Panc1 (cell line): ENCODE measurements at regions not wholly inside any gene's neighbourhood (a gene's known extent, or its start where the extent isn't known, plus 50 kb on each side); places are given as distances from the start of the nearest gene placed in this dataset.

Experiments
- ATAC-seq: fragments of 200-7000 bp; cut with Tn5 transposase; 2 replicates; pipeline ENCODE4 v1.9.1; 2020; ENCODE audit warnings: mild to moderate bottlenecking, moderate library complexity
- BruUV-seq: library from RNA; stranded (reverse); fragments of 400-500 nt; replicated peaks from 2 replicates; lab custom pipeline; 2021; lab: Mats Ljungman, UMichigan
- CTCF ChIA-PET: fragments of 300-600 bp; sonication (Branson Sonifier 250); formaldehyde crosslinking; loops from one replicate; lab custom pipeline; 2022; ENCODE audit warnings: antibody characterized with exemption; lab: Charles Lee
- POLR2A ChIA-PET: fragments of 300-600 bp; sonication (Branson Sonifier 250); formaldehyde crosslinking; loops from one replicate; lab custom pipeline; 2022; ENCODE audit warnings: antibody characterized with exemption; lab: Charles Lee
- DNase-seq: peaks from one replicate; pipeline ENCODE4 v3.0.0-alpha.2; 2010; ENCODE audit warnings: low read depth, low spot score
- H3K27ac ChIP-seq: 2 replicates; pipeline ENCODE4 v1.5.1; 2011; ENCODE audit warnings: mild to moderate bottlenecking, low read length, inconsistent platforms
- H3K27me3 ChIP-seq: fragments of 200-500 bp; sonication (Bioruptor generic); 2 replicates; pipeline ENCODE4 v1.6.0; 2014; ENCODE audit warnings: low read length, inconsistent platforms; ENCODE audit not compliant: control insufficient read depth, insufficient read depth
- H3K36me3 ChIP-seq: fragments of 200-500 bp; sonication (Bioruptor generic); 2 replicates; pipeline ENCODE4 v1.5.1; 2014; ENCODE audit warnings: inconsistent platforms, mild to moderate bottlenecking, low read length, moderate library complexity; ENCODE audit not compliant: control insufficient read depth, insufficient read depth
- H3K4me1 ChIP-seq: 2 replicates; pipeline ENCODE4 v1.5.1; 2011; ENCODE audit warnings: inconsistent platforms, mild to moderate bottlenecking, low read length, moderate library complexity; ENCODE audit not compliant: control insufficient read depth, insufficient read depth
- H3K4me3 ChIP-seq, 2 experiments: 2 replicates each; pipeline ENCODE4 v1.5.1; 2011 to 2012; ENCODE audit warnings: low read depth in 2 of 2, low read length in 2 of 2, mild to moderate bottlenecking in 2 of 2, inconsistent platforms in 1 of 2, moderate library complexity in 1 of 2
- H3K9me3 ChIP-seq: fragments of 200-500 bp; sonication (Bioruptor generic); 2 replicates; pipeline ENCODE4 v1.5.1; 2014; ENCODE audit warnings: low read depth, mild to moderate bottlenecking, inconsistent platforms, low read length, moderate library complexity; ENCODE audit not compliant: control insufficient read depth, insufficient read depth
- CTCF ChIP-seq: fragments of 450-650 bp; IDR thresholded peaks from 2 replicates; pipeline ENCODE4 v1.5.1; 2017; ENCODE audit warnings: mild to moderate bottlenecking
- POLR2AphosphoS5 ChIP-seq: IDR thresholded peaks from 2 replicates; pipeline ENCODE4 v1.6.1; 2012; ENCODE audit warnings: mild to moderate bottlenecking, low read depth, low read length, moderate library complexity
- REST ChIP-seq, 2 experiments: IDR thresholded peaks; 2 replicates each; pipeline ENCODE4 v1.6.1; 2011 to 2012; ENCODE audit warnings: low read depth in 2 of 2, control low read depth in 1 of 2, low read length in 1 of 2, mild to moderate bottlenecking in 1 of 2, moderate library complexity in 1 of 2; ENCODE audit not compliant: insufficient read depth in 1 of 2
- SIN3A ChIP-seq: IDR thresholded peaks from 2 replicates; pipeline ENCODE4 v1.6.1; 2012; ENCODE audit warnings: low read depth, mild to moderate bottlenecking, low read length, moderate library complexity, borderline replicate concordance; ENCODE audit not compliant: insufficient read depth
- TCF7L2 ChIP-seq: IDR thresholded peaks from 2 replicates; pipeline ENCODE4 v1.6.1; 2011; ENCODE audit warnings: mild to moderate bottlenecking, low read depth, low read length, inconsistent platforms
- in situ Hi-C: cut with HindIII; loops from 2 replicates; pipeline ENCODE4 v1.10.0; 2016; ENCODE audit warnings: low sequenced_read_pairs, low pct_unique_long_range_greater_than_20kb
- intact Hi-C: fragments of 100-400 bp; cut with micrococcal nuclease; formaldehyde crosslinking; loops from one replicate; pipeline ENCODE4 v1.10.0; 2022; ENCODE audit not compliant: unreplicated experiment

- TF ChIP-seq POLR2AphosphoS5 (no peak), REST (IDR thresholded peaks at IDR 0.05; ENCODE audit: insufficient read depth in 1 of 2, low read depth in 2 of 2, low read length in 1 of 2) (no peak), CTCF (no peak), TCF7L2 (no peak), SIN3A (no peak)
- no TSS peak for BruUV-seq
- ChIA-PET CTCF (no interaction called here), POLR2A (no interaction called here)
- intact Hi-C loops: no loop called here
- H3K27me3 ChIP-seq: no peaks in the 10 kb centered on the region
- no peak overlapping the region for H3K4me3 ChIP-seq
- no peak for DNase-seq
- no peaks in the 10 kb centered on the region for H3K4me1 ChIP-seq
- in situ Hi-C loops: no loop called here
- no peaks in the 10 kb centered on the region for H3K9me3 ChIP-seq
- no peaks in the 10 kb centered on the region for H3K36me3 ChIP-seq
- ATAC-seq: no peak
- no peak overlapping the region for H3K27ac ChIP-seq
These were observed 82.1 kb upstream of the FSCB start for GRCh38 chr14:44589180-44589579.

- H3K4me3 ChIP-seq: no peak overlapping the region
- no peaks in the 10 kb centered on the region for H3K27me3 ChIP-seq
- BruUV-seq: no TSS peak
- DNase-seq: no peak
- in situ Hi-C loops: no loop called here
- H3K9me3 ChIP-seq: no peaks in the 10 kb centered on the region
- ATAC-seq: no peak
- intact Hi-C loops: no loop called here
- no peak overlapping the region for H3K27ac ChIP-seq
- ChIA-PET POLR2A (no interaction called here), CTCF (no interaction called here)
- no peaks in the 10 kb centered on the region for H3K36me3 ChIP-seq
- H3K4me1 ChIP-seq: no peaks in the 10 kb centered on the region
- TF ChIP-seq SIN3A (no peak), REST (IDR thresholded peaks at IDR 0.05; ENCODE audit: insufficient read depth in 1 of 2, low read depth in 2 of 2, low read length in 1 of 2) (no peak), CTCF (no peak), TCF7L2 (no peak)
These were observed 79.8 kb upstream of the FSCB start for GRCh38 chr14:44586910-44587309.
